NCI-H1417 (cell line): ENCODE measurements at regions not wholly inside any gene's neighbourhood (a gene's known extent, or its start where the extent isn't known, plus 50 kb on each side); places are given as distances from the start of the nearest gene placed in this dataset.
"Not testable (repeated sequence)": the region's sequence is repeated elsewhere in the genome, so short reads cannot be mapped to it uniquely, and the experiment has no call there.

Experiments
- DNase-seq, 3 experiments: peaks; one replicate each; lab custom pipeline; 2025; lab: John Stamatoyannopoulos, UW

GRCh38 chrX:75873993-75874392 lies 88.9 kb upstream of the MAGEE2 start:
- no peak for DNase-seq

GRCh38 chrX:75883446-75883845 lies 98.4 kb upstream of the MAGEE2 start:
- no peak for DNase-seq

- DNase-seq: no peak
Measured at GRCh38 chrX:75887833-75888232, 102.8 kb upstream of the MAGEE2 start.

GRCh38 chrX:75892749-75893148 lies 107.7 kb upstream of the MAGEE2 start:
- no peak for DNase-seq

GRCh38 chrX:75893281-75893680 lies 108.2 kb upstream of the MAGEE2 start:
- DNase-seq: no peak

- DNase-seq: no peak
Measured at GRCh38 chrX:75911716-75912115, 126.7 kb upstream of the MAGEE2 start.

- no peak for DNase-seq
Measured at GRCh38 chrX:75957107-75957610, 172.1 kb upstream of the MAGEE2 start.

- not testable (repeated sequence) for DNase-seq
Measured at GRCh38 chrX:75961321-75961720, 176.3 kb upstream of the MAGEE2 start.

GRCh38 chrX:75963774-75964173 lies 178.7 kb upstream of the MAGEE2 start:
- DNase-seq: no peak

- peak in 1 of 3 experiments; percentile 7 for DNase-seq
Measured at GRCh38 chrX:75968293-75968692, 183.2 kb upstream of the MAGEE2 start.

- peak in 1 of 3 experiments; percentile 10 for DNase-seq
Measured at GRCh38 chrX:75986976-75987375, 185.9 kb upstream of the PBDC1 start.

- no peak for DNase-seq
Measured at GRCh38 chrX:75989806-75990590, 182.9 kb upstream of the PBDC1 start.

GRCh38 chrX:75997692-75998091 lies 175.2 kb upstream of the PBDC1 start:
- DNase-seq: no peak

GRCh38 chrX:76014321-76014720 lies 158.5 kb upstream of the PBDC1 start:
- DNase-seq: no peak

- no peak for DNase-seq
Measured at GRCh38 chrX:76026292-76026691, 146.6 kb upstream of the PBDC1 start.

- DNase-seq: no peak
Measured at GRCh38 chrX:76026751-76027150, 146.1 kb upstream of the PBDC1 start.

- DNase-seq: peak in 2 of 3 experiments; percentile 25 to 48
Measured at GRCh38 chrX:76029385-76029784, 143.5 kb upstream of the PBDC1 start.

GRCh38 chrX:76064825-76065224 lies 108.0 kb upstream of the PBDC1 start:
- no peak for DNase-seq

- no peak for DNase-seq
Measured at GRCh38 chrX:76076124-76076523, 96.7 kb upstream of the PBDC1 start.

- DNase-seq: no peak
Measured at GRCh38 chrX:76109654-76110053, 63.2 kb upstream of the PBDC1 start.
